GM12872 (cell line): ENCODE measurements at regions not wholly inside any gene's neighbourhood (a gene's known extent, or its start where the extent isn't known, plus 50 kb on each side); places are given as distances from the start of the nearest gene placed in this dataset.

Source experiments
- TF ChIP-seq, protein P1 (sequence below): IDR thresholded peaks from 3 replicates; pipeline ENCODE4 v1.5.1; 2011; ENCODE audit warnings: low read depth, mild to moderate bottlenecking, low read length, moderate library complexity; ENCODE audit not compliant: insufficient read depth

DNA sequence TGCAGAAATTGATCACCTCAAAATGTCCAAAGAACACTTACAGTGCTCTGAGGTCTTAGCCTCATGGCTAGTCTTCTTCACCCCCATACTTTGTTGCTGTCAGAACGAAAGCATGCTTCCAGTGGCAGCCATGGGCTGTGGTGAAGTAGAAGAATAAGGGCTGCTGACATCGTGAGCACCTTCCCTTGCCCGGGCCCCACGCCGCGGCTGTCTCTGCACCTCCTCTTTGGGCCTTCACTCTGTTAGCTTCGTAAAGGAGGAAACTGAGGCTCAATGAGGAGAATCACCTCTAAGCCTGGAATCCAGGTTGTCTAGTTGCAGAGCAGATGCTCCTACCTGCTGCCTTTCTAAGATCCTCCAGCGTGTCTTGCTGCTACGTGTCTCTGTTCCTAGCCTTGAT lies 139.5 kb upstream of the SLC28A3 start:
- TF ChIP-seq, protein P1, sequence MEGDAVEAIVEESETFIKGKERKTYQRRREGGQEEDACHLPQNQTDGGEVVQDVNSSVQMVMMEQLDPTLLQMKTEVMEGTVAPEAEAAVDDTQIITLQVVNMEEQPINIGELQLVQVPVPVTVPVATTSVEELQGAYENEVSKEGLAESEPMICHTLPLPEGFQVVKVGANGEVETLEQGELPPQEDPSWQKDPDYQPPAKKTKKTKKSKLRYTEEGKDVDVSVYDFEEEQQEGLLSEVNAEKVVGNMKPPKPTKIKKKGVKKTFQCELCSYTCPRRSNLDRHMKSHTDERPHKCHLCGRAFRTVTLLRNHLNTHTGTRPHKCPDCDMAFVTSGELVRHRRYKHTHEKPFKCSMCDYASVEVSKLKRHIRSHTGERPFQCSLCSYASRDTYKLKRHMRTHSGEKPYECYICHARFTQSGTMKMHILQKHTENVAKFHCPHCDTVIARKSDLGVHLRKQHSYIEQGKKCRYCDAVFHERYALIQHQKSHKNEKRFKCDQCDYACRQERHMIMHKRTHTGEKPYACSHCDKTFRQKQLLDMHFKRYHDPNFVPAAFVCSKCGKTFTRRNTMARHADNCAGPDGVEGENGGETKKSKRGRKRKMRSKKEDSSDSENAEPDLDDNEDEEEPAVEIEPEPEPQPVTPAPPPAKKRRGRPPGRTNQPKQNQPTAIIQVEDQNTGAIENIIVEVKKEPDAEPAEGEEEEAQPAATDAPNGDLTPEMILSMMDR: no peak

DNA sequence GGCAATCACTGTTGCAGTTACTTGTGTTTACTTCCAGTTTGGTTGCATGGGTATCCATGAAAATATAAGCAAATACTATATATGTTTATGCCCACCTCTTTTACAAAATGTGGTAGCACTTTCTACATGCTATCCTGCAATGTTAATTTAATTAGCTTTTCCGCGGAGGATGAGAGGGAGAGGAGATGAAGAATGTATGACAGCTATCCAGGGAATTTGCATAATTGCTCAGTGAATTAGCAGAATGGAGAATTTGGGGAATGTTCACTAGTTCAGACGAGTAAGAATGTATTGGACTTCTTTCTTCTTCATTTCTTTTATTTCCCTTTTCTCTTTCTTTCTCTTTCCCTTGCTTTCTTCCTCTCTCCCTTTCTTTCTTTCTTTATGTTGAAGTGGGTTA lies 140.7 kb upstream of the SLC28A3 start:
- TF ChIP-seq, protein P1: no peak

DNA sequence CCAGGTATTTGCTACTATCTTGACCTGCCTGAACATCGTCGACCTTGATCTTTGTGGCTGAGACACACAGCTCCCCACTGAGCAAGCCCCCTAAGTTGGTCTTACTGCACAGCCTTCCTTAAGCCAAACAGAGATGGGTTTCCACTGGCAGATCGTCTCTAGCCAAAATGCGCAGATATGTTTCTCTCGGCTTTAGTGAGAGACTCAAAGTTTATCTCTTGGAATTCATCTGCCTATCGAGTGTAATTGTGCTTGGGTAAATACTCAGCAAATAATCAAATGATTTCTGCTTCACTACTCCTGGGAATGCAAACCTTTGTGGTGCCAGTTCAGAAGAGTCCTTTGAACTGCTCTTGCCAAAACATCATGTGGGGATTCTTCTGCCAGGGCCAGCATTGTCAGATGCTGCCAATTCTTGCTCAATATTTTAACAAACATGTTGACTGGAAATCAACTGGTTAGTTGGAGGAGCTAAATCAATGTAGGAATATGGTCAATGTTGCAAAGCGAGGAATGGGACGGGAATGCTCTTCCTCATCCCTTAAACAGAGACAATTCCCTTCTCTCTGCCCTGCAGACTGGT lies 141.2 kb upstream of the SLC28A3 start:
- TF ChIP-seq, protein P1: no peak

DNA sequence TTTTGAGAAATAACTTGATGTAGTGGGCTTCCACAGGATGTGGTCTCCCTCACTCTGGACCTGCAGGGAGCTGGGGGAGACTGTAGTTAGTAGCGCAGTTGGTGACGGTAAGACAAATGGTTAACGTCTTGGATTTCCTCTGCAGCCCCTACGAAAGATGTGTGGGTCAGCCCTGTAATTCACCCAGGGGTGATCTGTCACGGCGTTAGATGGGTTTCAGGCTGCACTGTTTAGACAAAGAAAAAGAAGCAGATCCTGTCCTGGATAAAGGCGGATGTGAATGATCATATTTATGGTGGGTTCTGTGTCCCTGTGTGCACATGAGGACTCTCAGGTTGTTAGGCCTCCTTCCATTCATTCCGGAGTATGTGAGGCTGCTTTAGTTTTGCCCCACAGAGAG lies 142.0 kb upstream of the SLC28A3 start:
- TF ChIP-seq, protein P1: no peak

DNA sequence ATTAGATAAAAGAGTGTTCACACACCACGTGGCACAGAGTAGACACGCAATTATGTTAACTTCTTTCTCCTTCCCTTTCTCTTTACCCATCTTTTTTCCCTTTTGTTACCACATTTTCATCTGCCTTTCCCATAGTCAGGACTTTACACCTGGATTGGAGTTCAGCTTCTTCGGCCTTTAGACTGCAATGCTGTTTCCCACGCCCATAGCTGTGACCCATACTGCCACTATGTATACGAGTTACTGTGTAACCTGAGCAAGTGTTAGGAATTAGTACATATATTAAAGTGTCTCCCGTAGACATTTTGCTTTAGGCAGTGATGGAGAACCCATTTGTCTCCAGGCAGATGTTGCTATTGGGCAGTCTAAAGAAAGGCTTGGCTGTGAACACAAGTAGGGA lies 143.6 kb upstream of the SLC28A3 start:
- TF ChIP-seq, protein P1: no peak

DNA sequence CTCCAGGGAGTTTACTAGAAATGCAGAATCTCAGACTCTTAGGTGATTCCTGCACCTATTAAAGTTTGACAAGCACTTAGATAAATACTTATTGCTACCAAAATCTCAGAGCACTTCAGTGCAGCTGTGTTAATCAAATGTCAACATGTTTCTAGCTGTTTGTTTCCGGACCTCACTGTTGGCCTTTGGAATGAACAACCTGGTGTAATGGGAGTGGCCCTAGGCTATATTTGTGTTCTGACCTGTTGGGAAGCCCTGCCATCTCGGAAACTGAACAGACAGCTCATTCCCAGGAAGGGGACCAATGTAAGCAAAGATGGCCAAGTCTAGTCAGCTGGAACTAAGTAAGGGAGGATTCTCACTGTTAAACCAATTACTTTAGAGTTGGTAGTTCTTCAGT lies 145.0 kb upstream of the SLC28A3 start:
- TF ChIP-seq, protein P1: no peak

DNA sequence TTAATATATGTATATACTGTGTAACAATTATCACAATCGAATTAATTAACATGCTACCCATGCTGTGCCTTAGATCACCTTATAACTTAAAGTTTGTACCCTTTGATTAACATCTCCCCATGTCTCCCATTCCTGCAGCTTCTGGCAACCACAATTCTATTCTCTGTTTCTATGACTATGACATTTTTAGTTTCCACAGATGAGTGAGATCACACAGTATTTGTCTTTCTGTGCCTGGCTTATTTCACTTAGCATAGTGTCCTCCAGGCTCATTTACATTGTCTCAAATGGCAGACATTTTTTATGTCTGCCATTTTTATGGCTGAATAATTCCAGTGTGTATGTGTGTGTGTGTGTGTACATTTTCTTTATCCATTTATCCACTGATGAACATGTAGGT lies 146.1 kb upstream of the SLC28A3 start:
- TF ChIP-seq, protein P1: no peak
